B cell (primary cell): ENCODE measurements at regions not wholly inside any gene's neighbourhood (a gene's known extent, or its start where the extent isn't known, plus 50 kb on each side); places are given as distances from the start of the nearest gene placed in this dataset.

ENCODE experiments used
- ATAC-seq: fragments of 200-7000 bp; cut with Tn5 transposase; one replicate; pipeline ENCODE4 v1.10.0; 2021; ENCODE audit warnings: low read depth, mild to moderate bottlenecking, moderate number of reproducible peaks, moderate library complexity
- CTCF ChIA-PET: fragments of 350-600 bp; sonication (Branson Sonifier 250); formaldehyde crosslinking; loops from one replicate; lab custom pipeline; 2021; ENCODE audit warnings: antibody characterized with exemption, inconsistent platforms; lab: Charles Lee
- POLR2A ChIA-PET: fragments of 350-600 bp; sonication (Branson Sonifier 250); formaldehyde crosslinking; loops from one replicate; lab custom pipeline; 2021; ENCODE audit warnings: antibody characterized with exemption; lab: Charles Lee
- DNase-seq: peaks from one replicate; pipeline ENCODE4 v3.0.0; 2013
- H2AFZ ChIP-seq: 2 replicates; pipeline ENCODE4 v1.6.1; 2012; ENCODE audit warnings: mild to moderate bottlenecking, low read depth, low read length; ENCODE audit not compliant: insufficient read depth, poor library complexity, severe bottlenecking
- H3K27ac ChIP-seq, 2 donors: 1 replicate in 1 of 2; 2 replicates in 1 of 2; pipeline ENCODE4 v1.5.1; 2012 to 2013; ENCODE audit warnings: low read length in 2 of 2, mild to moderate bottlenecking in 2 of 2, moderate library complexity in 1 of 2
- H3K27me3 ChIP-seq, 4 experiments: fragments of 200-600 bp in 1 of 4; sonication (generic) in 1 of 4; replicated peaks in 1 of 4; 1 replicate in 2 of 4; 2 replicates in 2 of 4; pipeline versions ENCODE4 v1.6.1 to v1.7.0; 2013 to 2016; ENCODE audit warnings: low read length in 3 of 4, mild to moderate bottlenecking in 2 of 4, mixed read lengths in 1 of 4, moderate library complexity in 1 of 4; ENCODE audit not compliant: insufficient read depth in 4 of 4, control insufficient read depth in 3 of 4; ENCODE audit errors: control extremely low read depth in 1 of 4
- H3K36me3 ChIP-seq, 2 experiments: replicated peaks in 1 of 2; 1 replicate in 1 of 2; 2 replicates in 1 of 2; pipeline versions ENCODE4 v1.6.1 to v1.7.1; 2013; ENCODE audit warnings: low read length in 1 of 2; ENCODE audit not compliant: insufficient read depth in 2 of 2, control insufficient read depth in 1 of 2; ENCODE audit errors: control extremely low read depth in 1 of 2, extremely low read depth in 1 of 2
- H3K4me1 ChIP-seq, 2 donors: fragments of 200-600 bp in 1 of 2; sonication (generic) in 1 of 2; 1 replicate in 1 of 2; 2 replicates in 1 of 2; pipeline versions ENCODE4 v1.5.1 to v1.6.1; 2013 to 2017; ENCODE audit warnings: low read length in 2 of 2; ENCODE audit not compliant: control insufficient read depth in 2 of 2, insufficient read depth in 2 of 2
- H3K4me2 ChIP-seq: replicated peaks from 2 replicates; pipeline ENCODE3; 2012; ENCODE audit warnings: mild to moderate bottlenecking, low read depth, low read length; ENCODE audit not compliant: poor library complexity, severe bottlenecking
- H3K4me3 ChIP-seq, 5 experiments: fragments of 200-600 bp in 1 of 5; sonication (generic) in 1 of 5; 1 replicate in 3 of 5; 2 replicates in 2 of 5; pipeline versions ENCODE4 v1.5.1 to v1.7.0; 2011 to 2016; ENCODE audit warnings: low read length in 4 of 5, mild to moderate bottlenecking in 4 of 5, low read depth in 2 of 5, control low read depth in 1 of 5, moderate library complexity in 1 of 5; ENCODE audit not compliant: insufficient read depth in 1 of 5; ENCODE audit errors: control extremely low read depth in 1 of 5, extremely low read depth in 1 of 5
- H3K79me2 ChIP-seq: fragments of 200-600 bp; sonication (generic); one replicate; pipeline ENCODE4 v1.6.0; 2016; ENCODE audit warnings: low read length; ENCODE audit not compliant: control insufficient read depth, insufficient read depth
- H3K9ac ChIP-seq: fragments of 200-600 bp; sonication (generic); 2 replicates; pipeline ENCODE4 v1.6.1; 2017; ENCODE audit warnings: mild to moderate bottlenecking, low read length, moderate library complexity
- H3K9me3 ChIP-seq, 3 donors: one replicate each; pipeline versions ENCODE4 v1.6.1 to v1.7.1; 2013; ENCODE audit warnings: low read length in 2 of 3; ENCODE audit not compliant: control insufficient read depth in 2 of 3, insufficient read depth in 1 of 3; ENCODE audit errors: control extremely low read depth in 1 of 3
- H4K20me1 ChIP-seq: 2 replicates; pipeline ENCODE4 v1.6.0; 2012; ENCODE audit warnings: mild to moderate bottlenecking, low read length; ENCODE audit not compliant: insufficient read depth, control insufficient read depth, poor library complexity, severe bottlenecking
- H3K27ac Mint-ChIP-seq: one replicate; pipeline ENCODE4 v1.8.0; 2021; ENCODE audit warnings: mixed read lengths
- H3K27me3 Mint-ChIP-seq: one replicate; pipeline ENCODE4 v1.8.0; 2021; ENCODE audit warnings: mixed read lengths
- H3K4me1 Mint-ChIP-seq: one replicate; pipeline ENCODE4 v1.8.0; 2021; ENCODE audit warnings: mixed read lengths
- H3K4me3 Mint-ChIP-seq: one replicate; pipeline ENCODE4 v1.8.0; 2021; ENCODE audit warnings: mixed read lengths
- H3K9me3 Mint-ChIP-seq: one replicate; pipeline ENCODE4 v1.8.0; 2022; ENCODE audit warnings: mixed read lengths; ENCODE audit not compliant: insufficient read depth
- EZH2 ChIP-seq: IDR thresholded peaks from 2 replicates; pipeline ENCODE4 v1.6.1; 2012; ENCODE audit warnings: borderline replicate concordance, low read depth, mild to moderate bottlenecking, moderate library complexity, low read length; ENCODE audit not compliant: insufficient read depth, poor library complexity, severe bottlenecking
- WGBS: methylation state at CpG from one replicate; pipeline ENCODE4 v1.1.5; 2013; ENCODE audit warnings: missing lambda C conversion rate; ENCODE audit not compliant: insufficient coverage; 5-methylcytosine and 5-hydroxymethylcytosine counted together
- intact Hi-C: fragments of 100-400 bp; cut with micrococcal nuclease; formaldehyde crosslinking; loops from one replicate; pipeline ENCODE4 v1.10.0; 2022
- TF ChIP-seq, protein P1 (sequence below): fragments of 200-600 bp; IDR thresholded peaks from one replicate; pipeline ENCODE4 v1.8.0; 2022; ENCODE audit warnings: antibody characterized with exemption, mild to moderate bottlenecking

DNA sequence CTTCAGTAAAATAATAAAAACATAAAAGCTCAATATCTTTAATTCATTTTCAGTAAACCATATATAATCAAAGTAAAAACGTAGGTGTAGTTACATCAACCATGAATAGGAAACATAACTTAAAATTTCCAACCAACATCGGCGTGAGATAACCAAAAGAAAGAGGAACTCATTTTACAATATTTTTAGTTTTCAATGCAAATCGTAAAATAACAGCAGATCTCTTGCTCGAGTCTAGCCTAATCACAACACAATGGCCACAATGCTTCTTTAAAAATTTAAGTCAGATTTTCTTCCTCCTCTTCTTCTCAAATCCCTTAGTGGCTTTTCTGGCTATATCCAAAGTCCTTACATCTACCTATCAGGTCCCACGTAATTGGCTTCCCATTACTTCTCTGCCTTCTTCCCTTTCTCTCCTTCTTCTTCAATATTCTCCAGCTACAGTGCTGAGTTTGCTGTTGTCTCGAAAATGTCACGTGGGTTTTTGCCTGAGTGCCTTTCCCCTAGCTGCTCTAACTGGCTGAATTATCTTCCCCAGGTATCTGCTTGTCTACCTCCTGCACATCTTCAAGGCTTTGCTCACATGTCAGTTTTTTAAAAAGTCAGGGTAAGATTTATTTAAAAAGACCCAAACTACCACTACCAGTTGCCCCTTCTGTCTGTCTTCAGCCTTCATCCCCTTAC lies 90.9 kb upstream of the BANK1 start:
- H3K9ac ChIP-seq: peak overlapping the region; percentile 61
- H3K27ac Mint-ChIP-seq: peak overlapping the region; percentile 94
- ChIA-PET POLR2A (interaction anchor here (1.4 kb wide), 1 partner anchor 351 kb away, joined by 12 read pairs; the partner anchor contains the start of gene PPP3CA), CTCF (interaction anchor here (1.7 kb wide), 1 partner anchor 32 kb away, joined by 4 read pairs; no protein-coding TSS in a partner anchor)
- TF ChIP-seq, protein P1, sequence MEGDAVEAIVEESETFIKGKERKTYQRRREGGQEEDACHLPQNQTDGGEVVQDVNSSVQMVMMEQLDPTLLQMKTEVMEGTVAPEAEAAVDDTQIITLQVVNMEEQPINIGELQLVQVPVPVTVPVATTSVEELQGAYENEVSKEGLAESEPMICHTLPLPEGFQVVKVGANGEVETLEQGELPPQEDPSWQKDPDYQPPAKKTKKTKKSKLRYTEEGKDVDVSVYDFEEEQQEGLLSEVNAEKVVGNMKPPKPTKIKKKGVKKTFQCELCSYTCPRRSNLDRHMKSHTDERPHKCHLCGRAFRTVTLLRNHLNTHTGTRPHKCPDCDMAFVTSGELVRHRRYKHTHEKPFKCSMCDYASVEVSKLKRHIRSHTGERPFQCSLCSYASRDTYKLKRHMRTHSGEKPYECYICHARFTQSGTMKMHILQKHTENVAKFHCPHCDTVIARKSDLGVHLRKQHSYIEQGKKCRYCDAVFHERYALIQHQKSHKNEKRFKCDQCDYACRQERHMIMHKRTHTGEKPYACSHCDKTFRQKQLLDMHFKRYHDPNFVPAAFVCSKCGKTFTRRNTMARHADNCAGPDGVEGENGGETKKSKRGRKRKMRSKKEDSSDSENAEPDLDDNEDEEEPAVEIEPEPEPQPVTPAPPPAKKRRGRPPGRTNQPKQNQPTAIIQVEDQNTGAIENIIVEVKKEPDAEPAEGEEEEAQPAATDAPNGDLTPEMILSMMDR: no peak
- TF ChIP-seq EZH2: no peak
- no peaks in the 10 kb centered on the region for H3K36me3 ChIP-seq
- ATAC-seq (peak; percentile 84), DNase-seq (peak; percentile 72)
- no peaks in the 10 kb centered on the region for H3K79me2 ChIP-seq
- H3K9me3 ChIP-seq: no peaks in the 10 kb centered on the region
- no peaks in the 10 kb centered on the region for H3K27me3 Mint-ChIP-seq
- peak overlapping the region; percentile 27 to 55 (median 48) for H3K4me3 ChIP-seq
- 3% methylated on average over 6 of the region's 8 CpGs for WGBS
- H3K4me3 Mint-ChIP-seq: peak overlapping the region; percentile 81
- H3K9me3 Mint-ChIP-seq: no peaks in the 10 kb centered on the region
- H3K27me3 ChIP-seq: no peaks in the 10 kb centered on the region
- H2AFZ ChIP-seq: peak overlapping the region; percentile 86
- H3K4me2 ChIP-seq: peak overlapping the region; percentile 81
- H3K4me1 ChIP-seq: peaks cover 31 to 41% of the 10 kb centered on the region in 2 donors
- intact Hi-C loops: loop anchor here (2.0 to 10.0 kb wide), 4 partner anchors 93 to 617 kb away; partner anchors contain the start of genes BANK1 and PPP3CA
- H3K4me1 Mint-ChIP-seq: peaks cover 49% of the 10 kb centered on the region
- H4K20me1 ChIP-seq: no peaks in the 10 kb centered on the region
- peak overlapping the region; percentile 79 to 86 for H3K27ac ChIP-seq

DNA sequence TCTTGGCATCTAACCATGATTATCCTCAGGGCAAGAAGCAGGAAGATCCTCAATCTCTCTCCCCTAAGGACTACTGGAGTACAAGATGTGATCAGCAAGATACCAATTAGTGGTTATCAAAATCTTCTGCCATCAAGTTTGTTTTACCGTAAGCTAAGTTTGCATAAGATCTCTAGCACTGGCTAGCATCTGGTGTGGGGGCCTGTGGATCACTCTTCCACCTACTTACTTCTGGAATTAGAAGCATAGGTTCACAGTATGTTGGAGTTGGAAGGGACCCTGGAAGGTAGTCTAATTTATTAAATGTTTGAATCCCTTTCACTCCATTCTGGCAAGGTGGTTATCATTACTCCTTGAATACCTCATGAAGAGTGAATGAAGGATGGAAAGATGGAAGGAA lies 93.3 kb upstream of the BANK1 start:
- DNase-seq (no peak), ATAC-seq (no peak)
- H3K36me3 ChIP-seq: no peaks in the 10 kb centered on the region
- Mint-ChIP-seq H3K9me3 (no peaks in the 10 kb centered on the region), H3K4me1 (peaks cover 63% of the 10 kb centered on the region), H3K27ac (peak overlapping the region; percentile 84), H3K27me3 (no peaks in the 10 kb centered on the region), H3K4me3 (peak overlapping the region; percentile 2)
- no peak overlapping the region for H3K4me3 ChIP-seq
- peak overlapping the region; percentile 34 for H2AFZ ChIP-seq
- H3K27me3 ChIP-seq: no peaks in the 10 kb centered on the region
- CTCF ChIA-PET: interaction anchor here (0.7 kb wide), 1 partner anchor 391 kb away, joined by 4 read pairs; no protein-coding TSS in a partner anchor
- H3K79me2 ChIP-seq: no peaks in the 10 kb centered on the region
- intact Hi-C loops: loop anchor here (5.0 to 10.0 kb wide), 3 partner anchors 95 to 615 kb away; partner anchors contain the start of gene BANK1
- H3K27ac ChIP-seq: peak overlapping the region in 1 of 2 donors; percentile 23
- WGBS: no CpG with 5 or more reads among the region's 1 CpG
- H3K4me2 ChIP-seq: peak overlapping the region; percentile 27
- H3K9ac ChIP-seq: no peak overlapping the region
- no peaks in the 10 kb centered on the region for H3K9me3 ChIP-seq
- TF ChIP-seq, protein P1: no peak
- no peak for TF ChIP-seq EZH2
- POLR2A ChIA-PET: interaction anchor here (0.6 kb wide), 1 partner anchor 16 kb away, joined by 3 read pairs; no protein-coding TSS in a partner anchor
- H4K20me1 ChIP-seq: no peaks in the 10 kb centered on the region
- H3K4me1 ChIP-seq: peaks cover 40 to 52% of the 10 kb centered on the region in 2 donors
